Mucosa of rectum (tissue), 2 donors: ENCODE measurements at regions not wholly inside any gene's neighbourhood (a gene's known extent, or its start where the extent isn't known, plus 50 kb on each side); places are given as distances from the start of the nearest gene placed in this dataset.
"Not testable (repeated sequence)": the region's sequence is repeated elsewhere in the genome, so short reads cannot be mapped to it uniquely, and the experiment has no call there.

Experiments used
- H3K27ac ChIP-seq, 2 donors: one replicate each; pipeline ENCODE4 v1.7.0; 2013; ENCODE audit warnings: inconsistent platforms in 2 of 2, low read depth in 2 of 2, low read length in 2 of 2
- H3K27me3 ChIP-seq, 2 donors: one replicate each; pipeline ENCODE4 v1.7.0; 2013; ENCODE audit warnings: low read length in 2 of 2; ENCODE audit not compliant: control insufficient read depth in 2 of 2, insufficient read depth in 2 of 2
- H3K36me3 ChIP-seq, 2 donors: one replicate each; pipeline ENCODE4 v1.7.0; 2013; ENCODE audit warnings: low read length in 2 of 2; ENCODE audit not compliant: control insufficient read depth in 2 of 2, insufficient read depth in 2 of 2
- H3K4me1 ChIP-seq, 2 donors: one replicate each; pipeline ENCODE4 v1.7.0; 2013; ENCODE audit warnings: low read length in 2 of 2, mild to moderate bottlenecking in 1 of 2; ENCODE audit not compliant: control insufficient read depth in 2 of 2, insufficient read depth in 2 of 2
- H3K4me3 ChIP-seq, 2 donors: one replicate each; pipeline ENCODE4 v1.7.0; 2013; ENCODE audit warnings: low read length in 2 of 2
- H3K9ac ChIP-seq, 2 donors: one replicate each; pipeline ENCODE4 v1.7.0; 2013; ENCODE audit warnings: low read length in 2 of 2, low read depth in 1 of 2, mild to moderate bottlenecking in 1 of 2
- H3K9me3 ChIP-seq, 2 donors: one replicate each; pipeline ENCODE4 v1.7.0; 2013; ENCODE audit warnings: low read length in 2 of 2; ENCODE audit not compliant: control insufficient read depth in 2 of 2
- donor health status: healthy.
- donor health status: Normal muscosa, but diverticular disease.

GRCh38 chrX:129092242-129092641 is 431.0 kb downstream of the SMARCA1 start:
- no peaks in the 10 kb centered on the region for H3K27me3 ChIP-seq
- H3K9ac ChIP-seq, result no peak overlapping the region
- H3K9me3 ChIP-seq, result no peaks in the 10 kb centered on the region
- no peak overlapping the region for H3K4me3 ChIP-seq
- H3K4me1 ChIP-seq, result no peaks in the 10 kb centered on the region
- H3K27ac ChIP-seq, result no peak overlapping the region
- H3K36me3 ChIP-seq, result no peaks in the 10 kb centered on the region

GRCh38 chrX:129091097-129091496 is 432.2 kb downstream of the SMARCA1 start:
- no peak overlapping the region for H3K9ac ChIP-seq
- no peak overlapping the region for H3K4me3 ChIP-seq
- H3K27me3 ChIP-seq, result no peaks in the 10 kb centered on the region
- H3K27ac ChIP-seq, result no peak overlapping the region
- H3K9me3 ChIP-seq, result no peaks in the 10 kb centered on the region
- H3K4me1 ChIP-seq, result no peaks in the 10 kb centered on the region
- no peaks in the 10 kb centered on the region for H3K36me3 ChIP-seq

- Histone ChIP-seq H3K9ac (no peak overlapping the region), H3K27ac (no peak overlapping the region), H3K4me1 (no peaks in the 10 kb centered on the region), H3K27me3 (no peaks in the 10 kb centered on the region), H3K9me3 (no peaks in the 10 kb centered on the region), H3K36me3 (no peaks in the 10 kb centered on the region), H3K4me3 (no peak overlapping the region)
Observed at GRCh38 chrX:129086802-129087201, 436.5 kb downstream of the SMARCA1 start.

GRCh38 chrX:129084291-129084690 is 439.0 kb downstream of the SMARCA1 start:
- H3K36me3 ChIP-seq, H3K9ac ChIP-seq, H3K27me3 ChIP-seq, H3K4me1 ChIP-seq, H3K27ac ChIP-seq, H3K9me3 ChIP-seq, H3K4me3 ChIP-seq: not testable (repeated sequence)

GRCh38 chrX:129077424-129078170 is 445.7 kb downstream of the SMARCA1 start:
- Histone ChIP-seq H3K9me3 (peaks cover 0 to 2% of the 10 kb centered on the region in 2 donors), H3K4me1 (no peaks in the 10 kb centered on the region), H3K4me3 (no peak overlapping the region), H3K36me3 (no peaks in the 10 kb centered on the region), H3K9ac (no peak overlapping the region), H3K27me3 (no peaks in the 10 kb centered on the region), H3K27ac (no peak overlapping the region)

GRCh38 chrX:129071390-129071789 is 451.9 kb downstream of the SMARCA1 start:
- Histone ChIP-seq H3K4me1 (no peaks in the 10 kb centered on the region), H3K4me3 (no peak overlapping the region), H3K9ac (no peak overlapping the region), H3K9me3 (no peaks in the 10 kb centered on the region), H3K27me3 (no peaks in the 10 kb centered on the region), H3K36me3 (no peaks in the 10 kb centered on the region), H3K27ac (no peak overlapping the region)

- H3K9me3 ChIP-seq, result no peaks in the 10 kb centered on the region
- no peaks in the 10 kb centered on the region for H3K27me3 ChIP-seq
- H3K4me3 ChIP-seq, result no peak overlapping the region
- no peaks in the 10 kb centered on the region for H3K4me1 ChIP-seq
- H3K27ac ChIP-seq, result no peak overlapping the region
- H3K36me3 ChIP-seq, result no peaks in the 10 kb centered on the region
- H3K9ac ChIP-seq, result no peak overlapping the region
Observed at GRCh38 chrX:129065895-129066294, 457.4 kb downstream of the SMARCA1 start.

GRCh38 chrX:129058405-129058804 is 464.9 kb downstream of the SMARCA1 start:
- H3K9me3 ChIP-seq, result no peaks in the 10 kb centered on the region
- H3K27ac ChIP-seq, result no peak overlapping the region
- H3K4me3 ChIP-seq, result no peak overlapping the region
- no peak overlapping the region for H3K9ac ChIP-seq
- no peaks in the 10 kb centered on the region for H3K27me3 ChIP-seq
- H3K4me1 ChIP-seq, result no peaks in the 10 kb centered on the region
- no peaks in the 10 kb centered on the region for H3K36me3 ChIP-seq

GRCh38 chrX:129043138-129043537 is 480.2 kb downstream of the SMARCA1 start:
- Histone ChIP-seq H3K9me3 (no peaks in the 10 kb centered on the region), H3K4me1 (no peaks in the 10 kb centered on the region), H3K36me3 (no peaks in the 10 kb centered on the region), H3K27me3 (no peaks in the 10 kb centered on the region), H3K4me3 (no peak overlapping the region), H3K27ac (no peak overlapping the region), H3K9ac (no peak overlapping the region)

- Histone ChIP-seq H3K4me3 (no peak overlapping the region), H3K27ac (no peak overlapping the region), H3K9me3 (no peaks in the 10 kb centered on the region), H3K4me1 (no peaks in the 10 kb centered on the region), H3K9ac (no peak overlapping the region), H3K27me3 (no peaks in the 10 kb centered on the region), H3K36me3 (no peaks in the 10 kb centered on the region)
Observed at GRCh38 chrX:129041319-129041718, 482.0 kb downstream of the SMARCA1 start.
